IgD-negative memory B cell (primary cell): ENCODE measurements at regions not wholly inside any gene's neighbourhood (a gene's known extent, or its start where the extent isn't known, plus 50 kb on each side); places are given as distances from the start of the nearest gene placed in this dataset.

Source experiments
- H3K27ac Mint-ChIP-seq, 3 donors: one replicate each; pipeline ENCODE4 v1.8.0; 2020 to 2022; ENCODE audit warnings: mild to moderate bottlenecking in 3 of 3, mixed read lengths in 3 of 3, moderate library complexity in 1 of 3
- H3K27me3 Mint-ChIP-seq: one replicate; pipeline ENCODE4 v1.8.0; 2021; ENCODE audit warnings: mixed read lengths
- H3K36me3 Mint-ChIP-seq: one replicate; pipeline ENCODE4 v1.8.0; 2020; ENCODE audit warnings: mild to moderate bottlenecking, mixed read lengths
- H3K4me1 Mint-ChIP-seq, 3 donors: one replicate each; pipeline ENCODE4 v1.8.0; 2020 to 2022; ENCODE audit warnings: mixed read lengths in 3 of 3, mild to moderate bottlenecking in 1 of 3
- H3K4me3 Mint-ChIP-seq, 4 donors: one replicate each; pipeline ENCODE4 v1.8.0; 2020 to 2022; ENCODE audit warnings: mild to moderate bottlenecking in 4 of 4, mixed read lengths in 4 of 4, moderate library complexity in 3 of 4
- H3K9me3 Mint-ChIP-seq, 3 donors: one replicate each; pipeline ENCODE4 v1.8.0; 2020 to 2021; ENCODE audit warnings: mixed read lengths in 3 of 3, mild to moderate bottlenecking in 1 of 3

DNA sequence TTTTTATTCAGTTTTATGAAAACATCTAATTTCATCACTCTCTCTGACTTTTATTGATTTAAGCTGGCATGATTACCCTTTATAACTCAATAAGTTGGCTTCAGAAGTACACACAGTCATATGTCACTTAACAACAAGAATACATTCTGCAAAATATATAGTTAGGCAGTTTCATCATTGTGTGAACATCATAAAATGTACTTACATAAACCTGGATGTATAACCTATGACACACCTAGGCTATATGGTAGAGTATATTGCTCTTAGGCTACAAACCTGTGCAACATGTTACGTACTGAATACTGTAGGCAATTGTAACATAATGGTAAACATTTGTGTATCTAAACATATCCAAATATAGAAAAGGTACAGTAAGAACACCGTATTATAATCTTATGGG, 362.2 kb upstream of the BTBD3 start:
- Mint-ChIP-seq H3K9me3 (peaks cover 4 to 11% (median 5%) of the 10 kb centered on the region in 3 donors), H3K4me1 (no peaks in the 10 kb centered on the region), H3K27ac (no peak overlapping the region), H3K27me3 (no peaks in the 10 kb centered on the region), H3K4me3 (no peak overlapping the region), H3K36me3 (peaks cover 1% of the 10 kb centered on the region)

DNA sequence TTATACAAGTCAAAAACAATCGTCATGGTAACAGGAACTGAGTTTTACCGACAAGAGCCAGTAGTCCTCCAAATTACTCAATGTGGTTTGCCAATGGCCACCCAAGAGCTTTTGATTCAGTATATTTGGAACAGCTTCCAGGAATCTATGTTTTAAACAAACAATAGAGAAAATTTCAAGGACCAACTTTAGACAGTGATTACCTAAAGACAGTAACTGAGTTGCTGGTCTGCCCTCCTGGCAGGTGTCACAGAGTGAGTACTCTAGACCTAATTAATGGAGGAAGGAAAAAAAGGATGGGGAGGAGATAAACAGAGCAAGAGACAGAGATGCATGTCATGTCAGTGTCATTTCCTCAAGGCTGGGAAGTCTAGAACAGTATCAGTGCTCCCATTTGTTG, 361.3 kb upstream of the BTBD3 start:
- no peaks in the 10 kb centered on the region for H3K27me3 Mint-ChIP-seq
- H3K4me3 Mint-ChIP-seq, result no peak overlapping the region
- peaks cover 4 to 11% (median 5%) of the 10 kb centered on the region in 3 donors for H3K9me3 Mint-ChIP-seq
- no peak overlapping the region for H3K27ac Mint-ChIP-seq
- peaks cover 1% of the 10 kb centered on the region for H3K36me3 Mint-ChIP-seq
- no peaks in the 10 kb centered on the region for H3K4me1 Mint-ChIP-seq

GRCh38 chr20:11564491-11564890, 353.2 kb upstream of the BTBD3 start:
- no peak overlapping the region for H3K27ac Mint-ChIP-seq
- no peaks in the 10 kb centered on the region for H3K36me3 Mint-ChIP-seq
- peaks cover 3 to 7% (median 3%) of the 10 kb centered on the region in 3 donors for H3K9me3 Mint-ChIP-seq
- H3K27me3 Mint-ChIP-seq, result no peaks in the 10 kb centered on the region
- H3K4me1 Mint-ChIP-seq, result no peaks in the 10 kb centered on the region
- H3K4me3 Mint-ChIP-seq, result no peak overlapping the region

DNA sequence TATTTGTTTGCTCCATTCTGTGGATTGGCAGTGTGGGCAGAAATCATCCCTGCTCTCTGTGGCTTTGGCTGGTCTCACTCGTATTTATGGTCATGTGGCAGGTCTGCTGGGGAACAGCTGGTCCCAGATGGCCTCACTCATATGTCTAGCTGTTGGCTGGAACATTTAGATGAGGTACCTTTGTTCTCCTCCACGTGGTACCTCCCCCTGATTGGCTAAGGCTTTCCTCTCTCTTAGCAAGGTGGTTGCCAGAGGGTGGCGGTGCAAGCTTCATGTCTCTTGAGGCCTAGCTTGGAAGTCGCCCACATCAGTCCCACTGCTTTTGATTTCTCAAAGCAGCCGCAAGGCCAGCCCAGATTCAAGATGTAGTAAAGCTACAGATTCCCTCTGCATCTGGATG, 348.5 kb upstream of the BTBD3 start:
- H3K4me1 Mint-ChIP-seq, result no peaks in the 10 kb centered on the region
- H3K36me3 Mint-ChIP-seq, result no peaks in the 10 kb centered on the region
- H3K27me3 Mint-ChIP-seq, result no peaks in the 10 kb centered on the region
- H3K4me3 Mint-ChIP-seq, result no peak overlapping the region
- H3K27ac Mint-ChIP-seq, result no peak overlapping the region
- H3K9me3 Mint-ChIP-seq, result peaks cover 2 to 7% (median 3%) of the 10 kb centered on the region in 3 donors

- H3K9me3 Mint-ChIP-seq, result peaks cover 0 to 5% (median 4%) of the 10 kb centered on the region in 3 donors
- H3K36me3 Mint-ChIP-seq, result peaks cover 2% of the 10 kb centered on the region
- H3K27me3 Mint-ChIP-seq, result no peaks in the 10 kb centered on the region
- no peak overlapping the region for H3K27ac Mint-ChIP-seq
- H3K4me3 Mint-ChIP-seq, result no peak overlapping the region
- H3K4me1 Mint-ChIP-seq, result peaks cover 0 to 2% (median 0%) of the 10 kb centered on the region in 3 donors
These were observed 344.2 kb upstream of the BTBD3 start for GRCh38 chr20:11573507-11573906.

GRCh38 chr20:11581271-11581670, 336.4 kb upstream of the BTBD3 start:
- H3K9me3 Mint-ChIP-seq, result peaks cover 0 to 3% (median 3%) of the 10 kb centered on the region in 3 donors
- no peaks in the 10 kb centered on the region for H3K27me3 Mint-ChIP-seq
- no peak overlapping the region for H3K4me3 Mint-ChIP-seq
- H3K4me1 Mint-ChIP-seq, result peaks cover 0 to 2% (median 0%) of the 10 kb centered on the region in 3 donors
- no peak overlapping the region for H3K27ac Mint-ChIP-seq
- peaks cover 3% of the 10 kb centered on the region for H3K36me3 Mint-ChIP-seq

DNA sequence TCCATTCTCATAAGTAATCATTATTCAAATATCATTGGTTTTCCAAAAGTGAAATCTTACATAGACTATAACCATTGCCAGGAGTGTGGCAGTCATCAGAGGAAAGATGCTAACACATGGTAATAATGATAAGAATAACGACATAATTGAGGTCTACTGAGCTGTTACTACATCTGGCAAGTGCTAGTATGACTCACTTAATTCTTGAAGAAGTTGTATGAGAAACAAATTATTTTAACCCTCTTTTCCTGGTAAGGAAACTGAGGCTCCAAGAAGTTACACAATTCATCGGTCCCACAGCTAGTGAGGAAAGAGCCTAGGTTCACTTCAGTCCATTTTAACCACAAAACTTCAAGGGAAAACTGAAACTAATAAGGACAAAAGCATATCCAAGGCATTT, 335.6 kb upstream of the BTBD3 start:
- Mint-ChIP-seq H3K27me3 (no peaks in the 10 kb centered on the region), H3K36me3 (peaks cover 3% of the 10 kb centered on the region), H3K27ac (no peak overlapping the region), H3K9me3 (peaks cover 0 to 5% (median 3%) of the 10 kb centered on the region in 3 donors), H3K4me3 (no peak overlapping the region), H3K4me1 (no peaks in the 10 kb centered on the region)

- Mint-ChIP-seq H3K27me3 (no peaks in the 10 kb centered on the region), H3K4me1 (no peaks in the 10 kb centered on the region), H3K4me3 (no peak overlapping the region), H3K36me3 (peaks cover 1% of the 10 kb centered on the region), H3K27ac (no peak overlapping the region), H3K9me3 (peaks cover 0 to 6% (median 6%) of the 10 kb centered on the region in 3 donors)
These were observed 331.8 kb upstream of the BTBD3 start for GRCh38 chr20:11585752-11586352.

DNA sequence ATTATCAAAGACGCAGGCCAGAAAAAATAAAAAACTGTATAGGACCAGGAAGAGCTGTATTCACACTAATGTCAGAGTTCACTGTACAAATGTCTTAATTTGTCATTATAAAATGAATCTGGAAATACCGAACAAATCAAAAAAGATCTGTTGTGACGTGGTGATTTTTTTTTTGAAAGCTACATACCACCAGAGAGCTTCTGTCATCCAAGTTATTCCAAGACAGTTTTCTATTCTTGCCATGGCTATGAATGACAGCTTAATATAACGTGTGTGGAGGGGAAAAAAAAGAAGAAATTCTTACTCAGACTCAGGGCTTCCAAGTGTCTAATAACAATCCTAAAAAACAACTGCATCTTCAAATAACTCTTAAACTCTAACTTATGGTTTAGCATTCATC, 328.8 kb upstream of the BTBD3 start:
- Mint-ChIP-seq H3K27ac (no peak overlapping the region), H3K27me3 (no peaks in the 10 kb centered on the region), H3K4me1 (no peaks in the 10 kb centered on the region), H3K4me3 (no peak overlapping the region), H3K36me3 (peaks cover 1% of the 10 kb centered on the region), H3K9me3 (peaks cover 3 to 13% (median 9%) of the 10 kb centered on the region in 3 donors)

DNA sequence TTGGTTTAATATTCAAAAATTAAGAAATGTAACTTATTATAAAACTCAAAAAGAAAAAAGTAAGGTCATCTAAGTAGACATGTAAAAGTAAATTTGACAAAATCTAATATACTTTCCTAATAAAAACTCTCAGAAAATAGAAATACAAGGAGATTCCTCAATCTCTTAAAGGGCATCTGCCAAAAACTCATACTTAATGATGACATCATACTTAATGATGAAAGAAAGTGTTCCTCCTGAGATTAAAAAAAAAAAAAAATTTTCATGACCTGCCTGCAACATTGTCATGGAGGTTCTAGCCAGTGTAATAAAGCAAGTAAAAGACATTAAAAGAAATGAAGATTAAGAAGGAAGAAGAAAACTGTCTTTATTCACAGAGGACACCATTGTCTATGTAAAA, 325.7 kb upstream of the BTBD3 start:
- H3K27me3 Mint-ChIP-seq, result no peaks in the 10 kb centered on the region
- no peak overlapping the region for H3K27ac Mint-ChIP-seq
- H3K9me3 Mint-ChIP-seq, result peaks cover 7 to 18% (median 7%) of the 10 kb centered on the region in 3 donors

GRCh38 chr20:11604339-11604738, 313.4 kb upstream of the BTBD3 start:
- peaks cover 0 to 13% (median 4%) of the 10 kb centered on the region in 3 donors for H3K9me3 Mint-ChIP-seq
- H3K4me3 Mint-ChIP-seq, result no peak overlapping the region
- H3K36me3 Mint-ChIP-seq, result no peaks in the 10 kb centered on the region
- no peak overlapping the region for H3K27ac Mint-ChIP-seq
- H3K27me3 Mint-ChIP-seq, result no peaks in the 10 kb centered on the region
- H3K4me1 Mint-ChIP-seq, result no peaks in the 10 kb centered on the region

More for the DNA sequence above, 325.7 kb upstream of the BTBD3 start:
- H3K36me3 Mint-ChIP-seq, result no peaks in the 10 kb centered on the region
- H3K4me1 Mint-ChIP-seq, result no peaks in the 10 kb centered on the region
- H3K4me3 Mint-ChIP-seq, result no peak overlapping the region

DNA sequence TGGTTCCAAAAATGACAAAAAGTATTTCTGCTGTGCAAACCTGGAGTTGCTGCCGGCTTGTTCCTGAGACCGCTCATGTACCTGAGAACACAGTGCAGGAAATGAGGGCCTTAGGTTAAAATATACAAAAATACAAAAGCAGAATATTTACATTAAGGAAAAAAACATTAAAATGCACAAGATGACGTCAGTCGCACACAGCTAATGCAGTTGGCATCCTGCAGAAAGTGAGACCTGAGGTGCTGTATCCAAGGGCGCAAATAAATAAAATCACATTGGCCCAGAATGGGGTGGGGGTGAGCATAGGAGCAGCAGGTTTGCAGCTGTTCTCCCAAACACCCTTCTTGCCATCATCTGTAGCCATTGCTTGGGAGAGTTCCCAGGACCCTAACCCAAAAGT, 310.6 kb upstream of the BTBD3 start:
- Mint-ChIP-seq H3K4me3 (no peak overlapping the region), H3K9me3 (peaks cover 0 to 5% (median 5%) of the 10 kb centered on the region in 3 donors)

GRCh38 chr20:11608736-11609135, 309.0 kb upstream of the BTBD3 start:
- Mint-ChIP-seq H3K27me3 (no peaks in the 10 kb centered on the region), H3K4me3 (no peak overlapping the region), H3K36me3 (no peaks in the 10 kb centered on the region), H3K9me3 (peaks cover 0 to 5% (median 0%) of the 10 kb centered on the region in 3 donors), H3K27ac (no peak overlapping the region), H3K4me1 (no peaks in the 10 kb centered on the region)

More for the DNA sequence above, 310.6 kb upstream of the BTBD3 start:
- Mint-ChIP-seq H3K4me1 (no peaks in the 10 kb centered on the region), H3K27me3 (no peaks in the 10 kb centered on the region), H3K36me3 (no peaks in the 10 kb centered on the region), H3K27ac (no peak overlapping the region)

- Mint-ChIP-seq H3K4me1 (no peaks in the 10 kb centered on the region), H3K36me3 (peaks cover 2% of the 10 kb centered on the region), H3K4me3 (no peak overlapping the region), H3K9me3 (peaks cover 0 to 4% (median 0%) of the 10 kb centered on the region in 3 donors), H3K27me3 (no peaks in the 10 kb centered on the region), H3K27ac (peak overlapping the region in 1 of 3 donors; percentile 19)
These were observed 293.0 kb upstream of the BTBD3 start for GRCh38 chr20:11624704-11625103.

GRCh38 chr20:11626551-11626950, 291.1 kb upstream of the BTBD3 start:
- Mint-ChIP-seq H3K4me1 (no peaks in the 10 kb centered on the region), H3K27me3 (no peaks in the 10 kb centered on the region), H3K36me3 (peaks cover 2% of the 10 kb centered on the region), H3K27ac (no peak overlapping the region), H3K9me3 (peaks cover 0 to 3% (median 0%) of the 10 kb centered on the region in 3 donors), H3K4me3 (no peak overlapping the region)

DNA sequence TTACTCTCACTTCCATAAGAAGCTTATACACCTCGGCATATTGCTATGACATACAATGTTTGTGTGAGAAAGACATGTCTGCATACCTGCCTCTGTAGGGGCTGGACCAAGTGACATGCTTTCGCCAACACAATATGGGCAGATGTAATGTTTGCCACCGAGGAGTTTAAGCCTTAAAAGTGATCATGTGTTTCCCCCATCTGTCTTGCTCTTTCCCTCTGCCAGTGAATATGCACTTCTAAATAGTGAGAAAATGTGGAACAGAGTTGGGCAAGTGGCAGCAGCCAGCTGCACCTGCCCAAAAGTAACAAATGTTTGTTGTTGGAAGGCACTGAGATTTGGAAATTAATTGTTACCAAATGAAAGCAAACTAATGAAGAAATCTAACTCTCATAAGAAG, 274.8 kb upstream of the BTBD3 start:
- H3K4me1 Mint-ChIP-seq, result no peaks in the 10 kb centered on the region
- H3K27ac Mint-ChIP-seq, result no peak overlapping the region
- H3K9me3 Mint-ChIP-seq, result peaks cover 0 to 13% (median 6%) of the 10 kb centered on the region in 3 donors
- no peaks in the 10 kb centered on the region for H3K36me3 Mint-ChIP-seq
- no peaks in the 10 kb centered on the region for H3K27me3 Mint-ChIP-seq
- no peak overlapping the region for H3K4me3 Mint-ChIP-seq
